ENCODE measurements at regions not wholly inside any gene's neighbourhood (a gene's known extent, or its start where the extent isn't known, plus 50 kb on each side); places are given as distances from the start of the nearest gene placed in this dataset.

DNA sequence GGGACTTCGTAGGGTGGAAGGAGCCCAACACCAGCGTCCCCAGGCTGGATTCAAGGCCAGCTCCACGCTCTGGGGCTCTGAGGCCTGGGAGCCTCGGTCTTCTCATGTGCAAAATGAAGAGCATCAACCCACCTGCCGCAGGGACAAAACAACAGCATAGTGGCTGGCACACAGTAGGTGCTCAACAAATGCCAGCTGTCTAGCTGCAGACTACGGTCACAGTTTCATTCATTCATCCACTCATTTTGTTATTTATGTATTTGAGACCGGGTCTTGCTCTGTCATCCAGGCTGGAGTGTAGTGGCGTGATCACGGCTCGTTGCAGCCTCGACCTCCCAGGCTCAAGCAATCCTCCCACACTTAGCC lies 60.7 kb downstream of the CEBPB start:
- TF ChIP-seq, protein P1, sequence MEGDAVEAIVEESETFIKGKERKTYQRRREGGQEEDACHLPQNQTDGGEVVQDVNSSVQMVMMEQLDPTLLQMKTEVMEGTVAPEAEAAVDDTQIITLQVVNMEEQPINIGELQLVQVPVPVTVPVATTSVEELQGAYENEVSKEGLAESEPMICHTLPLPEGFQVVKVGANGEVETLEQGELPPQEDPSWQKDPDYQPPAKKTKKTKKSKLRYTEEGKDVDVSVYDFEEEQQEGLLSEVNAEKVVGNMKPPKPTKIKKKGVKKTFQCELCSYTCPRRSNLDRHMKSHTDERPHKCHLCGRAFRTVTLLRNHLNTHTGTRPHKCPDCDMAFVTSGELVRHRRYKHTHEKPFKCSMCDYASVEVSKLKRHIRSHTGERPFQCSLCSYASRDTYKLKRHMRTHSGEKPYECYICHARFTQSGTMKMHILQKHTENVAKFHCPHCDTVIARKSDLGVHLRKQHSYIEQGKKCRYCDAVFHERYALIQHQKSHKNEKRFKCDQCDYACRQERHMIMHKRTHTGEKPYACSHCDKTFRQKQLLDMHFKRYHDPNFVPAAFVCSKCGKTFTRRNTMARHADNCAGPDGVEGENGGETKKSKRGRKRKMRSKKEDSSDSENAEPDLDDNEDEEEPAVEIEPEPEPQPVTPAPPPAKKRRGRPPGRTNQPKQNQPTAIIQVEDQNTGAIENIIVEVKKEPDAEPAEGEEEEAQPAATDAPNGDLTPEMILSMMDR (conservative IDR thresholded peaks at IDR 0.05; ENCODE audit: low read depth, low read length), result no peak
- no peak for TF ChIP-seq EZH2 (IDR thresholded peaks at IDR 0.05; ENCODE audit: low read length, unreplicated experiment)
- no peak for TF ChIP-seq EZH2phosphoT487 (IDR thresholded peaks at IDR 0.05; ENCODE audit: borderline replicate concordance, low read length)
